Liver (tissue), 8 donors: ENCODE measurements at regions not wholly inside any gene's neighbourhood (a gene's known extent, or its start where the extent isn't known, plus 50 kb on each side); places are given as distances from the start of the nearest gene placed in this dataset.

Experiments
- DNase-seq: peaks from one replicate; pipeline ENCODE4 v3.0.0-alpha.2; 2017; ENCODE audit warnings: low spot score
- H3K27ac ChIP-seq, 2 donors: one replicate each; pipeline ENCODE4 v1.7.0; 2013; ENCODE audit warnings: inconsistent platforms in 2 of 2, low read length in 2 of 2, control low read depth in 1 of 2, low read depth in 1 of 2, mild to moderate bottlenecking in 1 of 2
- H3K27me3 ChIP-seq, 4 donors: one replicate each; pipeline versions ENCODE4 v1.6.1 to v1.7.0; 2013; ENCODE audit warnings: low read length in 3 of 4, inconsistent platforms in 1 of 4, mild to moderate bottlenecking in 1 of 4, moderate library complexity in 1 of 4; ENCODE audit not compliant: control insufficient read depth in 4 of 4, insufficient read depth in 4 of 4
- H3K36me3 ChIP-seq, 4 donors: one replicate each; pipeline versions ENCODE4 v1.6.1 to v1.7.0; 2013; ENCODE audit warnings: low read length in 3 of 4, mild to moderate bottlenecking in 3 of 4, low read depth in 1 of 4, moderate library complexity in 1 of 4; ENCODE audit not compliant: control insufficient read depth in 4 of 4, insufficient read depth in 3 of 4
- H3K4me1 ChIP-seq, 4 donors: one replicate each; pipeline versions ENCODE4 v1.6.1 to v1.7.0; 2013; ENCODE audit warnings: low read length in 3 of 4, mild to moderate bottlenecking in 3 of 4, moderate library complexity in 1 of 4; ENCODE audit not compliant: control insufficient read depth in 4 of 4, insufficient read depth in 4 of 4
- H3K4me3 ChIP-seq, 3 donors: one replicate each; pipeline versions ENCODE4 v1.6.1 to v1.7.0; 2013; ENCODE audit warnings: low read length in 3 of 3, control low read depth in 1 of 3, low read depth in 1 of 3, mild to moderate bottlenecking in 1 of 3
- H3K9ac ChIP-seq, 2 donors: one replicate each; pipeline ENCODE4 v1.7.0; 2013; ENCODE audit warnings: low read length in 2 of 2, mild to moderate bottlenecking in 2 of 2, moderate library complexity in 2 of 2, control low read depth in 1 of 2, low read depth in 1 of 2
- H3K9me3 ChIP-seq, 4 donors: one replicate each; pipeline versions ENCODE4 v1.6.1 to v1.7.0; 2013; ENCODE audit warnings: low read length in 3 of 4; ENCODE audit not compliant: control insufficient read depth in 4 of 4
- ATF3 ChIP-seq: IDR thresholded peaks from 2 replicates; pipeline ENCODE4 v1.6.1; 2016; ENCODE audit warnings: antibody characterized with exemption
- CTCF ChIP-seq: fragments of 150-350 bp; IDR thresholded peaks from 2 replicates; pipeline ENCODE4 v1.5.1; 2017; ENCODE audit warnings: improper control_type of control experiment, low read depth, low read length; ENCODE audit not compliant: missing input control
- EGR1 ChIP-seq, 2 donors: IDR thresholded peaks; 2 replicates each; pipeline ENCODE4 v1.6.1; 2016 to 2018; ENCODE audit warnings: antibody characterized with exemption in 2 of 2, low read depth in 2 of 2
- FOXA1 ChIP-seq: IDR thresholded peaks from 2 replicates; pipeline ENCODE4 v1.6.1; 2016; ENCODE audit warnings: antibody characterized with exemption
- FOXA2 ChIP-seq: IDR thresholded peaks from 2 replicates; pipeline ENCODE4 v1.6.1; 2016; ENCODE audit warnings: antibody characterized with exemption
- GABPA ChIP-seq, 2 donors: IDR thresholded peaks in 1 of 2; conservative IDR thresholded peaks in 1 of 2; 2 replicates each; pipeline ENCODE4 v1.6.1; 2016; ENCODE audit warnings: antibody characterized with exemption in 2 of 2, mild to moderate bottlenecking in 1 of 2, moderate library complexity in 1 of 2
- HNF4A ChIP-seq, 2 donors: conservative IDR thresholded peaks; 2 replicates each; pipeline ENCODE4 v1.6.1; 2016; ENCODE audit warnings: antibody characterized with exemption in 2 of 2, mild to moderate bottlenecking in 2 of 2
- HNF4G ChIP-seq: IDR thresholded peaks from 2 replicates; pipeline ENCODE4 v1.6.1; 2016; ENCODE audit warnings: antibody characterized with exemption
- JUND ChIP-seq, 2 donors: IDR thresholded peaks; 2 replicates each; pipeline ENCODE4 v1.6.1; 2016; ENCODE audit warnings: antibody characterized with exemption in 2 of 2
- MAX ChIP-seq: IDR thresholded peaks from 2 replicates; pipeline ENCODE4 v1.6.1; 2016; ENCODE audit warnings: antibody characterized with exemption
- NR2F2 ChIP-seq: IDR thresholded peaks from 2 replicates; pipeline ENCODE4 v1.6.1; 2016; ENCODE audit warnings: antibody characterized with exemption
- RAD21 ChIP-seq, 2 donors: IDR thresholded peaks; 2 replicates each; pipeline ENCODE4 v1.6.1; 2016; ENCODE audit warnings: antibody characterized with exemption in 2 of 2, mild to moderate bottlenecking in 2 of 2
- REST ChIP-seq: IDR thresholded peaks from 2 replicates; pipeline ENCODE4 v1.6.1; 2016; ENCODE audit warnings: antibody characterized with exemption, mild to moderate bottlenecking
- RXRA ChIP-seq, 2 donors: IDR thresholded peaks; 2 replicates each; pipeline ENCODE4 v1.6.1; 2017 to 2018; ENCODE audit warnings: antibody characterized with exemption in 2 of 2, mild to moderate bottlenecking in 1 of 2
- SP1 ChIP-seq: IDR thresholded peaks from 2 replicates; pipeline ENCODE4 v1.6.1; 2018; ENCODE audit warnings: antibody characterized with exemption, mild to moderate bottlenecking
- TAF1 ChIP-seq: conservative IDR thresholded peaks from 2 replicates; pipeline ENCODE4 v1.6.1; 2016; ENCODE audit warnings: antibody characterized with exemption, mild to moderate bottlenecking
- YY1 ChIP-seq: IDR thresholded peaks from 2 replicates; pipeline ENCODE4 v1.6.1; 2016; ENCODE audit warnings: antibody characterized with exemption, mild to moderate bottlenecking
- ZBTB33 ChIP-seq: IDR thresholded peaks from 2 replicates; pipeline ENCODE4 v1.6.1; 2016; ENCODE audit warnings: antibody characterized with exemption
- WGBS: extraction: QIAGEN DNeasy Blood & Tissue Kit; methylation state at CpG from one replicate; pipeline ENCODE4 v1.1.7; 2013; 5-methylcytosine and 5-hydroxymethylcytosine counted together
- donor health status: healthy.
- donor health status: healthy.
- donor health status: healthy.
- donor health status: healthy.
- donor health status: healthy.

GRCh38 chr2:196454492-196454891 lies 185.0 kb upstream of the CCDC150 start:
- no peak overlapping the region for H3K27ac ChIP-seq
- no peak overlapping the region for H3K9ac ChIP-seq
- no peaks in the 10 kb centered on the region for H3K36me3 ChIP-seq
- no peak overlapping the region for H3K4me3 ChIP-seq
- 97% methylated on average over 1 of the region's 1 CpG for WGBS
- no peak for DNase-seq
- no peaks in the 10 kb centered on the region for H3K27me3 ChIP-seq
- TF ChIP-seq HNF4A (conservative IDR thresholded peaks at IDR 0.05) (no peak), EGR1 (IDR thresholded peaks at IDR 0.05; ENCODE audit: low read depth in 2 of 2) (no peak), SP1 (no peak)
- H3K4me1 ChIP-seq, result peaks cover 0 to 1% (median 0%) of the 10 kb centered on the region in 4 donors
- no peaks in the 10 kb centered on the region for H3K9me3 ChIP-seq

- no peak overlapping the region for H3K9ac ChIP-seq
- no peaks in the 10 kb centered on the region for H3K36me3 ChIP-seq
- H3K9me3 ChIP-seq, result peaks cover 0 to 9% (median 2%) of the 10 kb centered on the region in 4 donors
- 65% methylated on average over 7 of the region's 7 CpGs for WGBS
- no peaks in the 10 kb centered on the region for H3K4me1 ChIP-seq
- no peak for TF ChIP-seq MAX
- TF ChIP-seq GABPA (IDR thresholded peaks at IDR 0.05 in 1 of 2, conservative IDR thresholded peaks at IDR 0.05 in 1 of 2), result no peak
- no peak for TF ChIP-seq CTCF
- TF ChIP-seq YY1, result no peak
- TF ChIP-seq TAF1, result no peak
- no peak for TF ChIP-seq HNF4G
- TF ChIP-seq REST, result no peak
- TF ChIP-seq FOXA1, result no peak
- TF ChIP-seq NR2F2, result no peak
- no peak for TF ChIP-seq FOXA2
- no peak for TF ChIP-seq RAD21 (IDR thresholded peaks at IDR 0.05)
- TF ChIP-seq HNF4A (conservative IDR thresholded peaks at IDR 0.05), result no peak
- TF ChIP-seq SP1, result no peak
- no peak for TF ChIP-seq ATF3
- no peak for TF ChIP-seq EGR1 (IDR thresholded peaks at IDR 0.05; ENCODE audit: low read depth in 2 of 2)
- TF ChIP-seq ZBTB33, result no peak
- TF ChIP-seq RXRA (IDR thresholded peaks at IDR 0.05), result no peak
- no peak for TF ChIP-seq JUND (IDR thresholded peaks at IDR 0.05)
- H3K4me3 ChIP-seq, result no peak overlapping the region
- no peak overlapping the region for H3K27ac ChIP-seq
- DNase-seq, result no peak
- no peaks in the 10 kb centered on the region for H3K27me3 ChIP-seq
These were observed 180.0 kb upstream of the CCDC150 start for GRCh38 chr2:196459539-196459938.
